GM18508 (cell line): ENCODE measurements at regions not wholly inside any gene's neighbourhood (a gene's known extent, or its start where the extent isn't known, plus 50 kb on each side); places are given as distances from the start of the nearest gene placed in this dataset.

Source experiments
- ATAC-seq: cut with Tn5 transposase; IDR thresholded peaks from one replicate; pipeline ENCODE4 v1.9.1; 2021; ENCODE audit warnings: moderate number of reproducible peaks; ENCODE audit not compliant: insufficient read depth, unreplicated experiment

DNA sequence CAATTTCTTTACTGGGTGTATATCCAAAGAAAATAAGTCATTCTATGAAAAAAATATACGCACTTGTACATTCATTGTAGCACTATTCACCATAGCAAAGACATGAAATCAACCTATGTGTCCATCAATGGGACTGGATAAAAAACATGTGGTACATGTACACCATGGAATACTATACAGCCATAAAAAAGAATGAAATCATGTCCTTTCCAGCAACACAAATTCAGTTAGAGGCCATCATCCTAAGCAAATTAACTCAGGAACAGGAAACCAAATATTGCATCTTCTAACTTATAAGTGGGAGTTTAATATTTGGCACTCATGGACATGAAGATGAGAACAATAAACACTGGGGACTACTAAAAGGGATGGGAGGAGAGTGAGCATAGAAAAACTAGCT, 325.7 kb downstream of the TGFB2 start:
- no peak for ATAC-seq

DNA sequence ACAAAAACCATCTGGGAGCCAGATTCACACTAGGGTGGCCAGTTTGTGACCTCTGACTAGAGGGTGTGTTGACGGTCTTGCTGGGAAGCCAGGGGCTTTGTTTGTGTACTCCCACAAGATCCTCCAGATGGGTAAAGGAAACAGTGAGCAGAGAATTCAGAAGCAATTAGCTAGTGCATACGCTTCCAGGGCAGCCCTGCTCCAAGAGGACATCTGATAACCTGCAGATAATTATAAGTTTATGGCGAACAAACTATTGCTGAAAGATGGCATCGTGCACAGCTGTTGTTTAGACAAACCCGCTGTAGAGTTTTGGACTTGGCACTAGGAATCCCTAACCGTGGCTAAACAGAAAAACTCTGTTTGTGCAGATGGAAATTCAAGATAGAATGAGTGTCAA, 326.4 kb downstream of the TGFB2 start:
- ATAC-seq, result no peak

- ATAC-seq, result no peak
Observed at GRCh38 chr1:218673170-218673569, 328.0 kb downstream of the TGFB2 start.

DNA sequence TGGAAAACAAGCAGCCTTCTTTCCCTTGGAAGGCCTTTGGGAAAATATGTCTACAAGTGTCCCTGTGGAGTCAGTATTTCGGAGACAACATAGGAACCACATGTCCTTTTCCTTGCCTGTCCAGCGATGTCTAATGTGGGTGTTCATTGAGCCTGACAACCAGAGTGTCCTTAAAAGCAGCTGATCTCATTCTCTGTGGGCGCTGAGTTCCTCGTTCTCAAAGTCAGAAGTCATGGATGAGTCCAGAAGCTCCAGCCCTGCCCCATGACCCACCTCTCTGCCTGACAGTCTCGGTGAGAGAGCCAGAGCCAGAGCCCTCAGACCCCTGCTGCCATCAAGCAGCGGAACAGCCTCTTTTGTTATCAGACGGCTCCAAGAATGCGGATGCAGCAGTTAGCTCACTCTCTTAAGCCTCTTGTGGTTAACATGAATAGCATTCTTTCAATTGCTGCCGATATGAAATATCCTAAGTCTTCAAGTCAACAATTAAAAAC, 329.2 kb downstream of the TGFB2 start:
- no peak for ATAC-seq

DNA sequence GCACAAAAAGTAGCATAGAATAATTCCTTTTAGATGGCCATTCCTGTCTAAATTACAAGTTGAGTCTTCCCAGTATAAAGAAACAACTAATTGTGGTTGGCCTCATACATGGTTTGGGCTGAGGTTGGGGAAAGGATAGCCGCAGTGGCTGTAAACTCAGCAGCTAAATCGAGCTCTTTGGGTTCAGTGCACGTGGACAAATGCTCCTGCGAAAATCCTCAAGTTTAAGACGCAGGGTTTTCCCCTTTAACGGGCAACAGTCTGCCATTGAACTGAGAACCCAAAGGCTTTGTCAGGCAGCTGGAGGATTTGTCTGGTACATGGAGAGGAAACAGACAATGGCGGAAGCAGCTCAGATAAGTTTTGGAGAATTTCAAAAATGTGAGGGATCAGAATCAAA, 331.9 kb downstream of the TGFB2 start:
- no peak for ATAC-seq

- no peak for ATAC-seq
Observed at GRCh38 chr1:218679391-218679790, 334.3 kb downstream of the TGFB2 start.

DNA sequence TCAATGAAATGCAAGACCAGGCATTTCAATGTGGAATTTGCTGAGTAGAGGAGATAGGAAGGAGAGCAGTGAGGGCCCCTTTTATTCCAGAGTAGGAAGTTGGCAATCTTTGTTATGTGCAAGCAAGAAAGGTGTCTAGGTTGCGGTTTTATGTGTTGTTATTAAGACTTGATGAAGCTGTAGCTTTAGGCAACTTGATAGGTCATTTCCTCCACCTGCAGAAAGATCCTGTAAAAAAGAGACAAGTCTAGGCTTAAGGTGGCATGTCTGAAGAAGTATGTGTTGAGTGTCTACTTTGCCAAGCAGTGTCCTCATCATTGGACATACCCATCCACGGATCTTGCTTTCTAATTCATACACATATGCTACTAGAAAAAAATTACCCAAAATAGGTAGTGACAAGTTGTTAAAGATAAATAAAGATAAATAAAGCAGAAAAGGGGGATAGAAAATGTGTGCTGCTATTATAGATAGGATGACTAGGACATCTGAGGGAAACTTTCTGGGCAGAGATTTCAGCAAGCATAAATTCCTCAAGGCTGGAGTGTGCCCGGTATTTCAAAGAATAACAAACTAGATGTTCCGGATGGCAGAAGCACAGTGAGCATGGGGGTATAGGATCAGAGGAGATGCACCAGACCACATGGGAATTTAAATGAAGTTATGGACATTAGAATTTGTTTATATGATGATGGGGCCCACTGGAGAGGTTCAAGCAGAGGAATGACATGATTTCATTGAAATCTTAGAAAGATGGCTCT, 335.0 kb downstream of the TGFB2 start:
- ATAC-seq, result no peak

DNA sequence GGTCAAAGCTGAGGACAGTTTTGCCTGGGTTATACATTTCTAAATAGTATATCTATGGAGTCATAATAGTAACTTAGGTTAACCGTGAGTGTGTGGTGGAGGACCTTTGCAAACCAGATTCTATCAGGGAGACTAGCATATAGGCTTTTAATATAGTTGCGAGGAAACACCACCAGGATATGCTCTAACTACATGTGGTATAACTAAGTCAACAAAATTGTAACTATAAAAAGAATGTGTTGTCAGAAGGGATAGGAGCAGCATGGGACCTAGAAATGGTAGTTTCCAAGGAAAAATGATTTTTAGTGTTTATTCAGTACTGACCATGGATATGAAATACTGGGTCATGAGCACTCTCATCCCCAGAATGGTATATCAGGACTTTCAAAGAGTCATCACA, 338.1 kb downstream of the TGFB2 start:
- ATAC-seq, result no peak

DNA sequence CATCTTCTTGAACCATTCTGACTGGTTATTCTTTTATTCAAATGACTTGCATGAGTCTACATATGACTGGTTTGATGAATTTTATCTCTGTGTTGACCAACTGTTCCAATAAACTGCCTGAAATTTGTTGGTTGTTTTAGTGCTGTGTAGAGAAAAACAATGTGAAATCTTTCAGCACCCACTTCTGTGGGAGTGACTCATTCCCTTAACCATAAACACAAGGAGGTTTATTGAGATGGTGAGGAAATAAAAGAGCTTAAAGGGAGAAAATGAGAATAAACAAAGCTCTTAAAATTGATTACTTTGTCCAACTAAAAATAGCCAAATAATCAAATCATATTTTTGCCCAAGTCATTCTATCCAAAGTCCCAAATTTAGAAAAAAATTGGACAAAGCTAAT, 341.1 kb downstream of the TGFB2 start:
- no peak for ATAC-seq

- ATAC-seq, result no peak
Observed at GRCh38 chr1:218686761-218687160, 341.6 kb downstream of the TGFB2 start.

DNA sequence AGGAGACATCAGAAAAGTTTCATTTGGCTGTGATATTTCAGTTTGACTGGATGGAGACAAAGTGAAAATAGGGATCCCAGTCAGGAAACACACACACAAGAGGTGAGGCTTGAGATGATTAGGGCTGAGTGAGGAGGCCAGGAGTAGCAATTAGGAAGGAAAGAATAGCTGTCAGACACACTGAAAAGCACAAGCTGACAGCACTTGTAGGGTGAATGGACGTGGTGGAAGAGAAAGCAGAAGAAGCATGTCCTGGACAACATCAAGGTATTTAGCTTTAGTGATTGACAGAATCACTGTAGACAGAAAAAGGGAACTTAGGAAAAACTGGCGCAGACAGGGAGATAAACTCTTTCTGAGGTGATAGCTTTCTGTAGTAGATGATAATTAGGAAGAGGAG, 347.7 kb downstream of the TGFB2 start:
- no peak for ATAC-seq

GRCh38 chr1:218693599-218693998, 348.5 kb downstream of the TGFB2 start:
- no peak for ATAC-seq

- ATAC-seq, result no peak
Observed at GRCh38 chr1:218694085-218694484, 348.9 kb downstream of the TGFB2 start.

DNA sequence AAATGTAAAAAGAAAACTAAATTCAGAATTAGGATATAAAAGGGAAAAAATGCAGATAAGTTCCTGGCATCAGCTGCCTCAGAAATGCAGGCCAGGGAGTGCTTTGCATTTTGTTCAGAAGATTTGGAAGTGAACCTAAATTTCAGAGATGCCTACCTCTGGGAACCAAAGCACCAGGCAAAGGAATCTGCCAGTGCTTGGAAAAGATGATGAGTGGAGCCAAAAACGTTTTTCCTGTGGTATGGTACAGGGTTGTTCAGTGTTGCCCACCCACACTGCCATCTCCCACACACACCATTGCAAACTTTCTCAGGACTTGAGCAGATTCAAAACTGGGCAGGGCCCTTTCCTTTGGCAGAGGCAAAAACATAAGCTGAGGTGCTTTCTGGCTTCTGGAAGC, 349.5 kb downstream of the TGFB2 start:
- no peak for ATAC-seq

DNA sequence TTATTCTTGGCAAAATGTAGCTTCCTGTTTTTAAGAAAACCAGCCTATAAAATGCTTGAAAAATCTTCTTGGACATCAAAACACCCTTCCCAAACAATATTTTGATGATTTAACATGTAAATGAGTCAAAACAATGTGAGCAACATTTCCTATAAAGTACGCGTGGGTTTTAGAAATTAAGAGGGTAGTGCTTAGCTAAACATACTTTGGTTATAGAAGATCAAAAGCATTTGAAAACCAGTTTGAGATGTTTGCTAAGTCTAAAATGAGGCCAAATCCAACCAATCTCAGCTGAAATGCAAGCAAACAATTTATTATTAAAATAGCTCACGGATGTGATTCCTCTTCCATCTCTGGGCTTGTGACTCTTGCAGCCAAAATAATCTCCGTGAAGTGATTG, 350.4 kb downstream of the TGFB2 start:
- no peak for ATAC-seq

- no peak for ATAC-seq
Observed at GRCh38 chr1:218698141-218698540, 353.0 kb downstream of the TGFB2 start.

DNA sequence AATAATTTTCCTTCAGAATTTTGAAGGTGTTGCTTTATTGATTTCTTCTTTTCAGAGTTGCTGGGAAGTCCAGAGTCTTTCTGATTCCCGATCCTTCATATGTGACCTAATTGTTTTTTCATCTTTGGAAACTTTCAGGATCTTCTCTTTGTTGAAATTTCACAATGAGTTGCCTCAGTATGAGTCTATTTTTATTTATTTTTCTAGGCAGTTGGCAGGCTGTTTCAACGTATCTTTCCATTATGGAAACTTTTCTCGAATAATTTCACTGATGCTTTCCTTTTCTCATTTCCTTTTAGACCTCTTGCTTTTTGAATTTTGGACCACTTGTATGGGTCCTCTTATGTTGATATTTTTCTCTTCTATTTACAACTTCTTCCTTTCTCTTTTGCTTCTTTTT, 354.3 kb downstream of the TGFB2 start:
- no peak for ATAC-seq

GRCh38 chr1:218699865-218700264, 354.7 kb downstream of the TGFB2 start:
- ATAC-seq, result no peak

GRCh38 chr1:218700666-218701065, 355.5 kb downstream of the TGFB2 start:
- no peak for ATAC-seq

DNA sequence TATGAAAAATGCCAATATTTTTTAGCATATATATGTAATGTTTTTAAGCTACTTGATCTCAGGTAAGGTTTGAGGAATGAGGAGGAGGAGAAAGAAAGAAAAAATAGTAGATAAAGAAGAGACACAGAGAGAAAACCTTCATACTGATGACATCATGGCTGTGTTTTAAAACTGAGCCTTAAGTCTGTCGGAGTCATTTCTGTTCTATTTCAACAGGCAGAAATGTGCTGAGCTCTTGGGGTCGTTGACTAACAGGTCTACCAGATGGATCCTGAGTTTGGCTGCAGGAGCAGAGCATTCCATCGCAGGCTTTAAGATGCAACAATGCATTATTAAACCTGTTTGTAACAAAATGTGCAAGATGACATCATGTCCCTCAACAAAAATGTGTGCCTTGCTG, 356.0 kb downstream of the TGFB2 start:
- no peak for ATAC-seq

GRCh38 chr1:218702775-218703174, 357.6 kb downstream of the TGFB2 start:
- no peak for ATAC-seq

DNA sequence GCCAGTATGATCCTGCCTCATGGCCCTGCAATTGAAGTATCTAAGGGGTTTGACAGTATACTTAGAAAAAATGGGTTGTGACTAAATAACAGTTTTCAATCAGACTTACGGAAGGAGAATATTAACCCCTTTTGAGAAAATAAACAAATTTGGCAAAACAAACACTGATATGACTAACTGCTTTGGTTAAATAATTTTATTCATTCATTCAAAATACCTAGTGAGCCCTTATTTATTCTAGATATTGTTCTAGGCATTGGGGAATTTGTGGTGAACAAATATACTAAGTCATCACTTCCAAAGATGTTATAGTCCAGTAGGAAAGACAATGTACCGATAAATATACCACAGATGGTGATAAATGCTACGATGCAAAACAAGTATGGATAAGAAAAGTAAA, 358.7 kb downstream of the TGFB2 start:
- no peak for ATAC-seq
